SH-SY5Y (cell line): ENCODE measurements at regions not wholly inside any gene's neighbourhood (a gene's known extent, or its start where the extent isn't known, plus 50 kb on each side); places are given as distances from the start of the nearest gene placed in this dataset.

Source experiments
- GATA2 ChIP-seq: IDR thresholded peaks from 2 replicates; pipeline ENCODE4 v1.6.1; 2011; ENCODE audit warnings: mild to moderate bottlenecking, low read depth, low read length
- GATA3 ChIP-seq: IDR thresholded peaks from 2 replicates; pipeline ENCODE4 v1.6.1; 2011; ENCODE audit warnings: low read depth, mild to moderate bottlenecking, low read length, moderate library complexity

DNA sequence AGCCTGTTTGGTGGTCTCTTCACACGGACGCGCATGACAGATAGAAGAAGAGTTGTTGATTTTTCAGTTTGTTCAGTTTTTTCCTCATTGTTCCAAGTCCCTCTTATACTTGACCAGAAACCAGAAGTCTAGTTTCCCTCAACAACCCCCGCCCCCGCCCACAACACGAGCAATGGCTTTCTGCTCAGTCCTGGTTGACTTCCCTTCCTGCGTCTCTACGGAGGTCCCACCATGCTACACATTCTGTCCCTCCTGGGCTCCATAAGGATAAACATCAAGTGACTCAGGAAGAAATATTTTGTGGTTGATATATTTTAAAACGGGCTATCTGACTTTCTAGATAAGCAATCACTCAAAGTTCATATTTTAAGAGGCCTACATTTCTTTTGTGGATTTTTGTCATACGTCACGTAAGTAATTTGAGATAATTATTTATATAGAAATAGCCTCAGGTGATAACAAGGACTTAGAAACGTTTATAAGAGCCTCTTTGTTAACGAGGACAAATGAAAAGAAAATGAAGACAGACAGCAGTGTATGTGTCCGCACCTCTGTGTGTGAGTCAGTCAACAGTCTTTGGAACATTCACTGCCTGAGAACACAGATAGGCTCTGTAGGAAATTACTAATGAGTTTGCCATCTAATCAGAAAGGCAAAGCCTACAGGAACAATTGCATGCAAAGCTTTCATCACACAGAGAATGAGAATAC lies 214.4 kb downstream of the RAP2A start:
- no peak for TF ChIP-seq GATA2
- TF ChIP-seq GATA3 = no peak
